B cell (primary cell): ENCODE measurements at regions not wholly inside any gene's neighbourhood (a gene's known extent, or its start where the extent isn't known, plus 50 kb on each side); places are given as distances from the start of the nearest gene placed in this dataset.

Source experiments
- ATAC-seq: fragments of 200-7000 bp; cut with Tn5 transposase; one replicate; pipeline ENCODE4 v1.10.0; 2021; ENCODE audit warnings: low read depth, mild to moderate bottlenecking, moderate number of reproducible peaks, moderate library complexity
- CTCF ChIA-PET: fragments of 350-600 bp; sonication (Branson Sonifier 250); formaldehyde crosslinking; loops from one replicate; lab custom pipeline; 2021; ENCODE audit warnings: antibody characterized with exemption, inconsistent platforms; lab: Charles Lee
- POLR2A ChIA-PET: fragments of 350-600 bp; sonication (Branson Sonifier 250); formaldehyde crosslinking; loops from one replicate; lab custom pipeline; 2021; ENCODE audit warnings: antibody characterized with exemption; lab: Charles Lee
- DNase-seq: peaks from one replicate; pipeline ENCODE4 v3.0.0; 2013
- H2AFZ ChIP-seq: 2 replicates; pipeline ENCODE4 v1.6.1; 2012; ENCODE audit warnings: mild to moderate bottlenecking, low read depth, low read length; ENCODE audit not compliant: insufficient read depth, poor library complexity, severe bottlenecking
- H3K27ac ChIP-seq, 2 donors: 1 replicate in 1 of 2; 2 replicates in 1 of 2; pipeline ENCODE4 v1.5.1; 2012 to 2013; ENCODE audit warnings: low read length in 2 of 2, mild to moderate bottlenecking in 2 of 2, moderate library complexity in 1 of 2
- H3K27me3 ChIP-seq, 4 experiments: fragments of 200-600 bp in 1 of 4; sonication (generic) in 1 of 4; replicated peaks in 1 of 4; 1 replicate in 2 of 4; 2 replicates in 2 of 4; pipeline versions ENCODE4 v1.6.1 to v1.7.0; 2013 to 2016; ENCODE audit warnings: low read length in 3 of 4, mild to moderate bottlenecking in 2 of 4, mixed read lengths in 1 of 4, moderate library complexity in 1 of 4; ENCODE audit not compliant: insufficient read depth in 4 of 4, control insufficient read depth in 3 of 4; ENCODE audit errors: control extremely low read depth in 1 of 4
- H3K36me3 ChIP-seq, 2 experiments: replicated peaks in 1 of 2; 1 replicate in 1 of 2; 2 replicates in 1 of 2; pipeline versions ENCODE4 v1.6.1 to v1.7.1; 2013; ENCODE audit warnings: low read length in 1 of 2; ENCODE audit not compliant: insufficient read depth in 2 of 2, control insufficient read depth in 1 of 2; ENCODE audit errors: control extremely low read depth in 1 of 2, extremely low read depth in 1 of 2
- H3K4me1 ChIP-seq, 2 donors: fragments of 200-600 bp in 1 of 2; sonication (generic) in 1 of 2; 1 replicate in 1 of 2; 2 replicates in 1 of 2; pipeline versions ENCODE4 v1.5.1 to v1.6.1; 2013 to 2017; ENCODE audit warnings: low read length in 2 of 2; ENCODE audit not compliant: control insufficient read depth in 2 of 2, insufficient read depth in 2 of 2
- H3K4me2 ChIP-seq: replicated peaks from 2 replicates; pipeline ENCODE3; 2012; ENCODE audit warnings: mild to moderate bottlenecking, low read depth, low read length; ENCODE audit not compliant: poor library complexity, severe bottlenecking
- H3K4me3 ChIP-seq, 5 experiments: fragments of 200-600 bp in 1 of 5; sonication (generic) in 1 of 5; 1 replicate in 3 of 5; 2 replicates in 2 of 5; pipeline versions ENCODE4 v1.5.1 to v1.7.0; 2011 to 2016; ENCODE audit warnings: low read length in 4 of 5, mild to moderate bottlenecking in 4 of 5, low read depth in 2 of 5, control low read depth in 1 of 5, moderate library complexity in 1 of 5; ENCODE audit not compliant: insufficient read depth in 1 of 5; ENCODE audit errors: control extremely low read depth in 1 of 5, extremely low read depth in 1 of 5
- H3K79me2 ChIP-seq: fragments of 200-600 bp; sonication (generic); one replicate; pipeline ENCODE4 v1.6.0; 2016; ENCODE audit warnings: low read length; ENCODE audit not compliant: control insufficient read depth, insufficient read depth
- H3K9ac ChIP-seq: fragments of 200-600 bp; sonication (generic); 2 replicates; pipeline ENCODE4 v1.6.1; 2017; ENCODE audit warnings: mild to moderate bottlenecking, low read length, moderate library complexity
- H3K9me3 ChIP-seq, 3 donors: one replicate each; pipeline versions ENCODE4 v1.6.1 to v1.7.1; 2013; ENCODE audit warnings: low read length in 2 of 3; ENCODE audit not compliant: control insufficient read depth in 2 of 3, insufficient read depth in 1 of 3; ENCODE audit errors: control extremely low read depth in 1 of 3
- H4K20me1 ChIP-seq: 2 replicates; pipeline ENCODE4 v1.6.0; 2012; ENCODE audit warnings: mild to moderate bottlenecking, low read length; ENCODE audit not compliant: insufficient read depth, control insufficient read depth, poor library complexity, severe bottlenecking
- H3K27ac Mint-ChIP-seq: one replicate; pipeline ENCODE4 v1.8.0; 2021; ENCODE audit warnings: mixed read lengths
- H3K27me3 Mint-ChIP-seq: one replicate; pipeline ENCODE4 v1.8.0; 2021; ENCODE audit warnings: mixed read lengths
- H3K4me1 Mint-ChIP-seq: one replicate; pipeline ENCODE4 v1.8.0; 2021; ENCODE audit warnings: mixed read lengths
- H3K4me3 Mint-ChIP-seq: one replicate; pipeline ENCODE4 v1.8.0; 2021; ENCODE audit warnings: mixed read lengths
- H3K9me3 Mint-ChIP-seq: one replicate; pipeline ENCODE4 v1.8.0; 2022; ENCODE audit warnings: mixed read lengths; ENCODE audit not compliant: insufficient read depth
- EZH2 ChIP-seq: IDR thresholded peaks from 2 replicates; pipeline ENCODE4 v1.6.1; 2012; ENCODE audit warnings: borderline replicate concordance, low read depth, mild to moderate bottlenecking, moderate library complexity, low read length; ENCODE audit not compliant: insufficient read depth, poor library complexity, severe bottlenecking
- WGBS: methylation state at CpG from one replicate; pipeline ENCODE4 v1.1.5; 2013; ENCODE audit warnings: missing lambda C conversion rate; ENCODE audit not compliant: insufficient coverage; 5-methylcytosine and 5-hydroxymethylcytosine counted together
- intact Hi-C: fragments of 100-400 bp; cut with micrococcal nuclease; formaldehyde crosslinking; loops from one replicate; pipeline ENCODE4 v1.10.0; 2022
- TF ChIP-seq, protein P1 (sequence below): fragments of 200-600 bp; IDR thresholded peaks from one replicate; pipeline ENCODE4 v1.8.0; 2022; ENCODE audit warnings: antibody characterized with exemption, mild to moderate bottlenecking

DNA sequence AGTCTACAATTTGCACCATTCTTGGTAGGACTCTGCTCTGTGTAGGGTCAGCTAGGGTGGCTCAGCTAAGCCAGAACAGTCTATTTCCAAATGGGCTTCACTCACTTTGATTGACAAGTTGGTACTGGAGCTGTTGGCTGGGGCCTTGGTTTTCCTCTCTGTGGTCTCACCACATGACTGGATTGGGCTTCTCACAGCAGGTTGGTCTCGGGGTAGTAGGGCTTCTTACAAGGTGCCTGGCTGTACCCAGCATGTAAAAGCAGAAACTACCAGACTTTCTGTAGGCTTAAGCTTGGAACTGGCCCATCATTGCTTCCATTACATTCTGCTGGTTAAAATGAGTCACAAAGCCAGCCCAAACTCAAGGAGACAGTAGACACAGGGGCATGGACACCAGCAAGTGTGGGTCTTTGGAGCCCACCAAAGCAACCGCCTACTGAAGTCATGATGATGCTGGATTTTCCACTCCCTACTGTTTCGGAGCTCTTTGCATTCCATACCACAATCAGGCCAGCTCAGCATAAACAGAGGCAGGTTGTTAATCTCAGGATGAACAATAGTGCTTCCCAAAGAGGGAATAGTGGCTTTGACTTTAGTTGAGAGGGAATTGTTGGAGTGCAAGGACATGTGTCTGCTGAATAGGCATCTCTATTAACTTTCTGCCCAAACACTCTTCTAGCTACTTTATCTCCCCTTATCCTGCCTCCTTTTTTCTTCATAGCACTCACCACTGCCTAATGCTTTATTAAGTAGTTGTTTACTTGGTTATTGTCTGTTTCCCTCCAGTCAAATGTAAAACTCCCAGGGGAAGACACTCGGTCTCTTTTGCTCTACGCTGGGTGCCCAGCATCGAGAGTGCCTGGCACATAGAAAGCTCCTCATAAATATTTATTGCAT, 78.0 kb upstream of the RARB start:
- DNase-seq (no peak), ATAC-seq (no peak)
- Histone ChIP-seq H3K27ac (no peak overlapping the region), H4K20me1 (no peaks in the 10 kb centered on the region), H3K27me3 (no peaks in the 10 kb centered on the region), H3K9me3 (no peaks in the 10 kb centered on the region), H3K9ac (no peak overlapping the region), H3K4me3 (no peak overlapping the region), H2AFZ (no peak overlapping the region), H3K36me3 (no peaks in the 10 kb centered on the region), H3K79me2 (no peaks in the 10 kb centered on the region), H3K4me2 (no peak overlapping the region), H3K4me1 (no peaks in the 10 kb centered on the region)
- ChIA-PET CTCF (no interaction called here), POLR2A (no interaction called here)
- Mint-ChIP-seq H3K27ac (no peak overlapping the region), H3K4me3 (no peak overlapping the region), H3K4me1 (no peaks in the 10 kb centered on the region), H3K9me3 (peaks cover 2% of the 10 kb centered on the region), H3K27me3 (no peaks in the 10 kb centered on the region)
- intact Hi-C loops = no loop called here
- no peak for TF ChIP-seq EZH2
- TF ChIP-seq, protein P1, sequence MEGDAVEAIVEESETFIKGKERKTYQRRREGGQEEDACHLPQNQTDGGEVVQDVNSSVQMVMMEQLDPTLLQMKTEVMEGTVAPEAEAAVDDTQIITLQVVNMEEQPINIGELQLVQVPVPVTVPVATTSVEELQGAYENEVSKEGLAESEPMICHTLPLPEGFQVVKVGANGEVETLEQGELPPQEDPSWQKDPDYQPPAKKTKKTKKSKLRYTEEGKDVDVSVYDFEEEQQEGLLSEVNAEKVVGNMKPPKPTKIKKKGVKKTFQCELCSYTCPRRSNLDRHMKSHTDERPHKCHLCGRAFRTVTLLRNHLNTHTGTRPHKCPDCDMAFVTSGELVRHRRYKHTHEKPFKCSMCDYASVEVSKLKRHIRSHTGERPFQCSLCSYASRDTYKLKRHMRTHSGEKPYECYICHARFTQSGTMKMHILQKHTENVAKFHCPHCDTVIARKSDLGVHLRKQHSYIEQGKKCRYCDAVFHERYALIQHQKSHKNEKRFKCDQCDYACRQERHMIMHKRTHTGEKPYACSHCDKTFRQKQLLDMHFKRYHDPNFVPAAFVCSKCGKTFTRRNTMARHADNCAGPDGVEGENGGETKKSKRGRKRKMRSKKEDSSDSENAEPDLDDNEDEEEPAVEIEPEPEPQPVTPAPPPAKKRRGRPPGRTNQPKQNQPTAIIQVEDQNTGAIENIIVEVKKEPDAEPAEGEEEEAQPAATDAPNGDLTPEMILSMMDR = no peak
- WGBS = 100% methylated on average over 1 of the region's 6 CpGs

DNA sequence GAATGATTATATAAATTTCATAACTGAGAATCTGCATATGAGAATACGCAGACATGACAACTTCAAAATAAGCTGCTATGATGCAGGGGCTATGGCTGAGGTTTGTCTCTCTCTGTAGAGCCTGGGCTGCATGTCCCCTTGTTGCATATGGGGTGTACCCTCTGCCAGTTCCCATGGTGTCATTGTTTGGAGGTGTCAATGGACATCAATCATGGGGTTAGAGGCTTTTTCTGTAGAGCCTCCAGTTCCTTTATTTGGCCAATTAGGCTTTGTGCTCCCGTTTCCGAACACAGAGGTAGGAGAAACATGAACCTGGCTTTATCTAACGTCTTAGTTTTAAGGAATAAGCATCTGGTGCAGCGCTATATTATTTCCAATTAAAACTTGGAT, 77.3 kb upstream of the RARB start:
- no peak overlapping the region for H3K27ac Mint-ChIP-seq
- POLR2A ChIA-PET = no interaction called here
- CTCF ChIA-PET = no interaction called here

More for the DNA sequence above, 77.3 kb upstream of the RARB start:
- no peaks in the 10 kb centered on the region for H3K4me1 Mint-ChIP-seq
- DNase-seq = no peak
- TF ChIP-seq, protein P1 = no peak
- no peak for TF ChIP-seq EZH2
- H2AFZ ChIP-seq = no peak overlapping the region
- no peak overlapping the region for H3K4me2 ChIP-seq
- H3K27me3 Mint-ChIP-seq = no peaks in the 10 kb centered on the region
- H3K36me3 ChIP-seq = no peaks in the 10 kb centered on the region
- no peaks in the 10 kb centered on the region for H3K79me2 ChIP-seq
- no peaks in the 10 kb centered on the region for H3K9me3 ChIP-seq
- no peaks in the 10 kb centered on the region for H4K20me1 ChIP-seq
- WGBS = 80% methylated on average over 1 of the region's 5 CpGs
- H3K9me3 Mint-ChIP-seq = peaks cover 2% of the 10 kb centered on the region
- no peak overlapping the region for H3K9ac ChIP-seq
- H3K4me3 Mint-ChIP-seq = no peak overlapping the region
- H3K27me3 ChIP-seq = no peaks in the 10 kb centered on the region
- no peak overlapping the region for H3K4me3 ChIP-seq
- no peaks in the 10 kb centered on the region for H3K4me1 ChIP-seq
- intact Hi-C loops = no loop called here
- H3K27ac ChIP-seq = no peak overlapping the region
- no peak for ATAC-seq
